ENCODE measurements at regions not wholly inside any gene's neighbourhood (a gene's known extent, or its start where the extent isn't known, plus 50 kb on each side); places are given as distances from the start of the nearest gene placed in this dataset.

DNA sequence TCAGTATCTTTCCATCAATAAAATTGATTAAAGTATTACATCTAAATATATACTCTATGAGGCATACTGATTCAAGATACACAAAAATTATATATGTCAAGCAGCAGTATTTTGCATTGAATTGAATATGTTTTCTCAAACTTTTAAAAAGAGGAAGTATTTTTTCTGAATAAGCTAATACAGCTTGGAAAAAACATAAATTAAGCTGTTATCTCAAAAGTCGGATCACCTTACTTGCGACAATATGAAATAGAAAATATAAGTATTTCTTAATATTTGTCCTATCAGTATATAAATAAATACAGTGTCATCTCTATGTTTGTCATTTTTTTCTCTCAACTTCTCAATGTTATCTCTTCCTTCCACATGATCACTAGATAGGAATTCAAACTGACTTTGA lies 139.3 kb downstream of the MBL2 start:
- Mint-ChIP-seq H3K27me3 (ENCODE audit: insufficient read depth) (no peaks in the 10 kb centered on the region), H3K4me3 (no peak overlapping the region), H3K4me1 (peaks cover 12% of the 10 kb centered on the region), H3K36me3 (ENCODE audit: low read depth) (no peaks in the 10 kb centered on the region), H3K27ac (no peak overlapping the region), H3K9me3 (no peaks in the 10 kb centered on the region)
- Histone ChIP-seq H3K9me3 (ENCODE audit: control insufficient read depth, low read length) (peaks cover 4% of the 10 kb centered on the region), H3K36me3 (ENCODE audit: control insufficient read depth, insufficient read depth, low read length) (no peaks in the 10 kb centered on the region), H3K9ac (ENCODE audit: extremely low read depth, low read length, poor library complexity, severe bottlenecking) (no peak overlapping the region), H3K4me1 (ENCODE audit: control insufficient read depth, insufficient read depth, low read length) (no peaks in the 10 kb centered on the region), H3K27ac (ENCODE audit: low read depth, low read length) (no peak overlapping the region), H3K27me3 (ENCODE audit: control insufficient read depth, insufficient read depth, low read length, poor library complexity, severe bottlenecking) (no peaks in the 10 kb centered on the region), H3K4me3 (ENCODE audit: low read length) (no peak overlapping the region)
- DNase-seq = no peak
- WGBS, 2 experiments (ENCODE audit: insufficient coverage in 1 of 2, insufficient read length in 1 of 2) = 100% methylated on average over 1 of the region's 2 CpGs; no CpG with 5 or more reads in 1 of the 2 experiments
- TF ChIP-seq, protein P1, sequence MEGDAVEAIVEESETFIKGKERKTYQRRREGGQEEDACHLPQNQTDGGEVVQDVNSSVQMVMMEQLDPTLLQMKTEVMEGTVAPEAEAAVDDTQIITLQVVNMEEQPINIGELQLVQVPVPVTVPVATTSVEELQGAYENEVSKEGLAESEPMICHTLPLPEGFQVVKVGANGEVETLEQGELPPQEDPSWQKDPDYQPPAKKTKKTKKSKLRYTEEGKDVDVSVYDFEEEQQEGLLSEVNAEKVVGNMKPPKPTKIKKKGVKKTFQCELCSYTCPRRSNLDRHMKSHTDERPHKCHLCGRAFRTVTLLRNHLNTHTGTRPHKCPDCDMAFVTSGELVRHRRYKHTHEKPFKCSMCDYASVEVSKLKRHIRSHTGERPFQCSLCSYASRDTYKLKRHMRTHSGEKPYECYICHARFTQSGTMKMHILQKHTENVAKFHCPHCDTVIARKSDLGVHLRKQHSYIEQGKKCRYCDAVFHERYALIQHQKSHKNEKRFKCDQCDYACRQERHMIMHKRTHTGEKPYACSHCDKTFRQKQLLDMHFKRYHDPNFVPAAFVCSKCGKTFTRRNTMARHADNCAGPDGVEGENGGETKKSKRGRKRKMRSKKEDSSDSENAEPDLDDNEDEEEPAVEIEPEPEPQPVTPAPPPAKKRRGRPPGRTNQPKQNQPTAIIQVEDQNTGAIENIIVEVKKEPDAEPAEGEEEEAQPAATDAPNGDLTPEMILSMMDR (conservative IDR thresholded peaks at IDR 0.05) = no peak

DNA sequence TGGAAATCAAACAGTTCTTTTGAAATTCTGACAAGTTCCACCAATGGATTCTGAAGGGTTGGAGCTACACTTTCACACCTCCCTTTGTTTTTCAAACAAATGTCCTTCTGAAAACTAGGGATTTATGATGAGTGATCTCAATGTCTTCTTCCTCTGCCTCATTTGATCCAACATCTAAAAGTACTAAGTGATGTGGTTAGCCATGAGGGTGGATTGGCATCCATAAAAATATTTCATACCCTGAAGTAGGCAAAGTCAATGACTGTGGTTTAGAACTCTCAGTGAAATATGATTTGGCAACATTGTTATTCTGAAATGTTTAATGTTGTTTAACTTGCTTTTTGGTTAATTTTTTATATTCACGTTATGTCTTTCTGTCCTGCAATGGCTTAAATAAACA lies 136.9 kb downstream of the MBL2 start:
- no peak overlapping the region for H3K4me3 Mint-ChIP-seq
- no peaks in the 10 kb centered on the region for H3K27me3 ChIP-seq (ENCODE audit: control insufficient read depth, insufficient read depth, low read length, poor library complexity, severe bottlenecking)
- no peaks in the 10 kb centered on the region for H3K36me3 ChIP-seq (ENCODE audit: control insufficient read depth, insufficient read depth, low read length)
- no peak overlapping the region for H3K4me3 ChIP-seq (ENCODE audit: low read length)
- H3K9me3 ChIP-seq (ENCODE audit: control insufficient read depth, low read length) = peaks cover 4% of the 10 kb centered on the region
- no peak for DNase-seq
- H3K4me1 ChIP-seq (ENCODE audit: control insufficient read depth, insufficient read depth, low read length) = no peaks in the 10 kb centered on the region
- no peaks in the 10 kb centered on the region for H3K27me3 Mint-ChIP-seq (ENCODE audit: insufficient read depth)
- peaks cover 12% of the 10 kb centered on the region for H3K4me1 Mint-ChIP-seq
- no peak overlapping the region for H3K9ac ChIP-seq (ENCODE audit: extremely low read depth, low read length, poor library complexity, severe bottlenecking)
- H3K27ac Mint-ChIP-seq = no peak overlapping the region
- no CpG with 5 or more reads among the region's 1 CpG for WGBS, 2 experiments (ENCODE audit: insufficient coverage in 1 of 2, insufficient read length in 1 of 2)
- H3K36me3 Mint-ChIP-seq (ENCODE audit: low read depth) = no peaks in the 10 kb centered on the region
- H3K9me3 Mint-ChIP-seq = no peaks in the 10 kb centered on the region
- H3K27ac ChIP-seq (ENCODE audit: low read depth, low read length) = no peak overlapping the region
- TF ChIP-seq, protein P1 (conservative IDR thresholded peaks at IDR 0.05) = no peak

DNA sequence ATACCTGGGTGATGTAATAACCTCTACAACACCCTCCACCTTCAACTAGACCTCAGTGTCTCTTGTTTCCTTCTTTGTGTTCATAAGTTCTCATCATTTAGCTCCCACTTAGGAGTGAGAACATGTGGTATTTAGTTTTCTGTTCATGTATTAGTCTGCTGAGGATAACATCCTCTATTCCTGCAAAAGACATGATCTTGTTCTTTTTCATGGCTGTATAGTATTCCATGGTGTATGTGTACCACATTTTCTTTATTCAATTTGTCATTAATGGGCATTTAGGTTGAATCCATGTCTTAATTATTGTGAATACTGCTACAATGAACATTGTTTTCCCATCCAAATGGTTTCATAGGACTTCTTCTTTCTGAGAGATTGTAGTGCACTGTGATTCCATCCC lies 135.7 kb downstream of the MBL2 start:
- Histone ChIP-seq H3K36me3 (ENCODE audit: control insufficient read depth, insufficient read depth, low read length) (no peaks in the 10 kb centered on the region), H3K9ac (ENCODE audit: extremely low read depth, low read length, poor library complexity, severe bottlenecking) (no peak overlapping the region), H3K27ac (ENCODE audit: low read depth, low read length) (no peak overlapping the region), H3K4me3 (ENCODE audit: low read length) (no peak overlapping the region), H3K27me3 (ENCODE audit: control insufficient read depth, insufficient read depth, low read length, poor library complexity, severe bottlenecking) (no peaks in the 10 kb centered on the region), H3K9me3 (ENCODE audit: control insufficient read depth, low read length) (peaks cover 4% of the 10 kb centered on the region), H3K4me1 (ENCODE audit: control insufficient read depth, insufficient read depth, low read length) (no peaks in the 10 kb centered on the region)
- Mint-ChIP-seq H3K36me3 (ENCODE audit: low read depth) (no peaks in the 10 kb centered on the region), H3K4me3 (no peak overlapping the region), H3K27me3 (ENCODE audit: insufficient read depth) (no peaks in the 10 kb centered on the region), H3K4me1 (peaks cover 10% of the 10 kb centered on the region), H3K27ac (no peak overlapping the region), H3K9me3 (no peaks in the 10 kb centered on the region)
- no peak for DNase-seq
- TF ChIP-seq, protein P1 (conservative IDR thresholded peaks at IDR 0.05) = no peak
